GM12872 (cell line): ENCODE measurements at regions not wholly inside any gene's neighbourhood (a gene's known extent, or its start where the extent isn't known, plus 50 kb on each side); places are given as distances from the start of the nearest gene placed in this dataset.

Experiments used
- TF ChIP-seq, protein P1 (sequence below): IDR thresholded peaks from 3 replicates; pipeline ENCODE4 v1.5.1; 2011; ENCODE audit warnings: low read depth, mild to moderate bottlenecking, low read length, moderate library complexity; ENCODE audit not compliant: insufficient read depth

DNA sequence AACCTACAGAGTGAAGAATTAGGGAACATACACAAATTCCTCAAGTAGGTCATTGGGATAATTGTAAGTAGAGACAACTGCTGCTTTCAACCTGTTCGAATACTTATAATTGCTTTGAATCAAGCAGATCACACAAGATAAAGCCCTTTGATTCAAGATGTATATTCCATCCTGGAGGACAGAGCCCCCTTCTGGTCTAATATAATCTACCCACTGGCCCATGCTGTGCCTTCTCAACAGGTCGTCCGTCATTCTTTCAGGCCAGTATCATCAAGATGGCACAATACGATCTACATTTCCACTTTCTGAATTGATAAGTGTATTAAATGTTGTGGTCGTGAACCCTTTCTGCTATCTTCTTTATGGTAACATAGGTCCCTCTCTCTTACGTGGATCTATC, 387.0 kb upstream of the CDH19 start:
- TF ChIP-seq, protein P1, sequence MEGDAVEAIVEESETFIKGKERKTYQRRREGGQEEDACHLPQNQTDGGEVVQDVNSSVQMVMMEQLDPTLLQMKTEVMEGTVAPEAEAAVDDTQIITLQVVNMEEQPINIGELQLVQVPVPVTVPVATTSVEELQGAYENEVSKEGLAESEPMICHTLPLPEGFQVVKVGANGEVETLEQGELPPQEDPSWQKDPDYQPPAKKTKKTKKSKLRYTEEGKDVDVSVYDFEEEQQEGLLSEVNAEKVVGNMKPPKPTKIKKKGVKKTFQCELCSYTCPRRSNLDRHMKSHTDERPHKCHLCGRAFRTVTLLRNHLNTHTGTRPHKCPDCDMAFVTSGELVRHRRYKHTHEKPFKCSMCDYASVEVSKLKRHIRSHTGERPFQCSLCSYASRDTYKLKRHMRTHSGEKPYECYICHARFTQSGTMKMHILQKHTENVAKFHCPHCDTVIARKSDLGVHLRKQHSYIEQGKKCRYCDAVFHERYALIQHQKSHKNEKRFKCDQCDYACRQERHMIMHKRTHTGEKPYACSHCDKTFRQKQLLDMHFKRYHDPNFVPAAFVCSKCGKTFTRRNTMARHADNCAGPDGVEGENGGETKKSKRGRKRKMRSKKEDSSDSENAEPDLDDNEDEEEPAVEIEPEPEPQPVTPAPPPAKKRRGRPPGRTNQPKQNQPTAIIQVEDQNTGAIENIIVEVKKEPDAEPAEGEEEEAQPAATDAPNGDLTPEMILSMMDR: no peak

DNA sequence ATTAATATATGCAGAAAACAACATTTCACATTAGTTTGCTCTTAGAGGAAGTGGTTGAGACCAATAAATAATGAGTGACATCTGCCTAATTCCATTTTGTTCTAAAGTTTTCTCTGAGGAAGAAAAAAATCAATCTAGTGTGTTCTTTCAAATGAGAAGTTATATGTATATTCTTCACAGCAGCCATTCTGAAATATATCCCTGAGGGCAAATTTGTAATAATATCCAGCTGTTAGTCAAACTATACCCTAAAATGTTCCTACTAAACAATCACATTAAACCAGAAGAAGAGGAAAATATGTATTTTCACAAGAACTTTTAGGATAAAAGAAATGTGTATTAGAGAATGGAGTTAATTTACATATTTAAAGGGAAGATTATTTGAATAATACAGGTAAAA, 375.1 kb upstream of the CDH19 start:
- TF ChIP-seq, protein P1: no peak

DNA sequence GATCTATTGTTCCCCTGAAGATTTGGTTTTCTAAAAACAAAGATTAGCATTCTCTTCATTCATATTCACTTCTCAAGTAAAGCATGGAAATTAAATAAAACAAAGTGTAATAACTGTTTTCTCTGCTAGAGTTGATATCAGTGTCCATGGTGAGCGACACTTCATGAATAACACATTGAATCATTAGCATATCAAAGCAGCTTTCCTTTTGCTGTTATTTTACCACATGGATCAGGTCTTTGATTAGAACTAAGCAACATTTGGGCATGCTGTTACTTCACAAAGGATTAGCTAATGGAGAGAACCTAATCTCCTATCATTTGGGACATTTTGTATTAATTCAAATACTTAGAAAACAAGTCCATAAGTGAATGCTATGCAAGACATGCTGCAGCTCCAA, 368.8 kb upstream of the CDH19 start:
- TF ChIP-seq, protein P1: no peak

DNA sequence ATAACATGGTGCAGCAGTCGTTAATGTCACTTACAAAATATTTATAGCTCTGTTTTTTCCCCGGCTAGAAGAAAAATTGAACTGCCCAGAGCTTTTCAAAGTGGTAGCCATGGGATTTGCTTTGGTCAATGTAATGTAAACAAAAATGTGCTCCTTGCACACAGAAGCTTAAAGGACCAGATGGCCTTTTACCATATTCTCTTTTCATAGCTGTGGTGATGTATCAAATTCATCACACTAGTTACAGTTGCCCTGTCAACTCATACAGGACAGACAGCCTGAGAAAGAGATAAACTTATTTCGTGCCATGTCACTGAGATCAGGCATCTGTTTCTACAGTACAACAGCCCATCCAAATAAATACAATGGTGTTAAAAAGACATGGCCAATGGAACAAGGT, 368.1 kb upstream of the CDH19 start:
- TF ChIP-seq, protein P1: no peak

DNA sequence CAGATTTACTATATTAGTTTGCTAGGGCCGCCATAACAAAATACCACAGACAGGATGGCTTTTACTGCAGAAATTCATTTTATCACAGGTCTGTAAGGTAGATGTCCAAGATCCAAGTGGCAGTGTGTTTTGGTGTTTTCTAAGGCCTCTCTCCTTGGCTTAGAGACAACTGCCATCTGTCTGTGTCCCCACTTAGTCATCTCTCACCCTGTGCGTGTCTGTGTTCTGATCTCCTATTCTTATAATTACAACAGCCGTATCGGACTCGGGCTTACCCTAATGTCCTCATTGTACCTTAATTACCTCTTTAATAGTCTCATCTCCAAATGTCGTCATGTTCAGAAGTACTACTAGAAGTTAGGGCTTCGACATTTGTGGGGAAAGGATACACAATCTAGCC, 362.3 kb upstream of the CDH19 start:
- TF ChIP-seq, protein P1: no peak

DNA sequence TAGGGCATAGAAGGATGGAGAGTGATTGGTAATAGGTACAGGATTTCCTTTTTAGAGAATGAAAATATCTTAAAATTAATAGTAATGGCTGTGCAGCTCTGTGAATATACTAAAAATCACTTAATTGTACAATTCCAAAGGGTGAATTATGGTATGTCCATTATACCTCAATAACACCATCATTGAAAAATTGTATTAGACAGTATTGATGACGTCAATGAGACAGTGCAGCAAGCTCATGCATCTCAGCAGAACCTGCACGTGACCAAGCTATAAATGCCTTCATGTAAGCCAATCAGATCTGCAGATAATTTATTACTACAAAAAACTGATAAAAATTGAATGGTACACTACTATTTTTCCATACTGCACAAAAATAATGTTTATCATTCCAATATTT, 354.4 kb upstream of the CDH19 start:
- TF ChIP-seq, protein P1: no peak

DNA sequence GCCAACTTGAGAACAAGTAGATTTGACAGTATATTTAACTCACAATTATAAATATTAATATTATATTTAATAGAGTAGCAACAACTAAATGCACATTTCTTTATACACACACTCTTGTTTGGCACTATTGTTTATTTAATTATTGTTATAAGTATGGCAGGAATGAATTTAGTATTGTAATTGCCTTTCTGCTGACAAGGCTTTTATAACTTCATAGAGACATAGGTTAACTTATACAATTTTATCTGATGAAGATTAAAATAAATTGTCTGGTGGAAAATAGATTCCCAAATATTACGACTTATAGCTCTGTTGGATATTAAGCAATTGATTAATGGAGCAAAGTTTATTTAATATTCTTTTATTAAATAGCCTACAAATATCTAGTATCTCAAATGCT, 347.9 kb upstream of the CDH19 start:
- TF ChIP-seq, protein P1: no peak

DNA sequence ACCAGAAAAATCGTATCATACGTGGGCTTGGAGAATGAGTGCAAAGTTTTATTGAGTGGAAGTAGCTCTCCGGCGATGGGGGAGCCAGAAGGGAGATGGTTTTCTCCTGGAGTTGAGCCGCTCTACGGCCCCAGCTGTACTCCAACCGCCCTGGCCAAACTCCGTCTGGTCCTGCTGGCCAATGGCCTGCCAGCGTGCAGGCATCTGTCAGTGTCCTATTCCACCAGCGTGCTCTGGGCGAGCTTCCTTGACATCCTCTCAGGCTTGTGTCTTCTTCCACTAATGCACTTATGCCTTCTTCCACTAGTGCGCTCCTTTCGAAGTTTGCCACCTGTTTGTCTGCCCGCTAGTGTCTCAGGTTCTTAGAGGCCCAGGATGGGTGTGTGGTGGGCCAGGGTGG, 345.5 kb upstream of the CDH19 start:
- TF ChIP-seq, protein P1: no peak
